ENCODE measurements at regions not wholly inside any gene's neighbourhood (a gene's known extent, or its start where the extent isn't known, plus 50 kb on each side); places are given as distances from the start of the nearest gene placed in this dataset.
"Not testable (repeated sequence)": the region's sequence is repeated elsewhere in the genome, so short reads cannot be mapped to it uniquely, and the experiment has no call there.

- no peak for DNase-seq
These were observed 175.9 kb upstream of the COPS8 start for GRCh38 chr2:236909802-236910201.

- no peak for DNase-seq
These were observed 174.8 kb upstream of the COPS8 start for GRCh38 chr2:236910781-236911495.

GRCh38 chr2:236912326-236913120 is 173.2 kb upstream of the COPS8 start:
- DNase-seq: no peak

- DNase-seq: no peak
These were observed 170.5 kb upstream of the COPS8 start for GRCh38 chr2:236915186-236915585.

- DNase-seq: no peak
These were observed 170.0 kb upstream of the COPS8 start for GRCh38 chr2:236915726-236916125.

GRCh38 chr2:236916181-236916580 is 169.5 kb upstream of the COPS8 start:
- DNase-seq: no peak

- DNase-seq: no peak
These were observed 169.0 kb upstream of the COPS8 start for GRCh38 chr2:236916651-236917050.

GRCh38 chr2:236917164-236917563 is 168.5 kb upstream of the COPS8 start:
- DNase-seq: no peak

GRCh38 chr2:236918545-236918944 is 167.1 kb upstream of the COPS8 start:
- DNase-seq: no peak

GRCh38 chr2:236919209-236919608 is 166.5 kb upstream of the COPS8 start:
- DNase-seq: no peak

GRCh38 chr2:236919801-236920379 is 165.8 kb upstream of the COPS8 start:
- not testable (repeated sequence) for DNase-seq

GRCh38 chr2:236922061-236922460 is 163.6 kb upstream of the COPS8 start:
- DNase-seq: no peak

- no peak for DNase-seq
These were observed 157.2 kb upstream of the COPS8 start for GRCh38 chr2:236928380-236929037.

GRCh38 chr2:236932831-236933361 is 152.8 kb upstream of the COPS8 start:
- no peak for DNase-seq

- no peak for DNase-seq
These were observed 151.5 kb upstream of the COPS8 start for GRCh38 chr2:236934166-236934565.

- DNase-seq: no peak
These were observed 151.0 kb upstream of the COPS8 start for GRCh38 chr2:236934656-236935055.

GRCh38 chr2:236935083-236935482 is 150.6 kb upstream of the COPS8 start:
- no peak for DNase-seq

- DNase-seq: no peak
These were observed 149.9 kb upstream of the COPS8 start for GRCh38 chr2:236935631-236936445.

GRCh38 chr2:236936446-236936940 is 149.2 kb upstream of the COPS8 start:
- DNase-seq: no peak

- no peak for DNase-seq
These were observed 147.6 kb upstream of the COPS8 start for GRCh38 chr2:236938126-236938525.

GRCh38 chr2:236939271-236939670 is 146.4 kb upstream of the COPS8 start:
- no peak for DNase-seq

GRCh38 chr2:236939721-236940231 is 145.9 kb upstream of the COPS8 start:
- no peak for DNase-seq

Measured in activated CD4-positive, alpha-beta T cell treated with anti-CD3 and anti-CD28 coated beads for 4 hours (primary cell).